NCI-H146 treated with DMSO at 0.1 percent for 48 hours (cell line): ENCODE measurements at regions not wholly inside any gene's neighbourhood (a gene's known extent, or its start where the extent isn't known, plus 50 kb on each side); places are given as distances from the start of the nearest gene placed in this dataset.
"Not testable (repeated sequence)": the region's sequence is repeated elsewhere in the genome, so short reads cannot be mapped to it uniquely, and the experiment has no call there.

Experiments
- DNase-seq: peaks from one replicate; lab custom pipeline; 2025; ENCODE audit not compliant: unreplicated experiment; lab: John Stamatoyannopoulos, UW

DNA sequence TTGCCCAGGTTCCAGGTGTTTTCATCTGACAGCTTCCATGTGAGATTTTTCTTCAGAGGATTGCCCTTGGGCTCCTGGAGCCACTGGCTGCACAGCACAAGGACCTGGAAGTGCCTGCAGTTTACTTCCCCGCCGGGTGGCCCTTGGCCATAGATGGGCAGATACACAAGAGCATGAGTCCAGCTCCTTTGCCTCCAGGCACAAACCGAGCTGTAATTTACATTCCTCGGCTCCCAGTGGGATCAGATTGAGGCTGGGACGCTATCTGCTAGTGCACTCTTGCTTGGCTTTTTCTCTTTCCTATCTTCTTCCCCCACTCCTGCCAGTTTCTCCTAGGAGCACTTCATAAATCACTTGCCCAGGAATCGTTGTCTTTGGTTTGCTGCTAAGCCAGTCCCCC is 85.4 kb upstream of the RALY start:
- DNase-seq = no peak

DNA sequence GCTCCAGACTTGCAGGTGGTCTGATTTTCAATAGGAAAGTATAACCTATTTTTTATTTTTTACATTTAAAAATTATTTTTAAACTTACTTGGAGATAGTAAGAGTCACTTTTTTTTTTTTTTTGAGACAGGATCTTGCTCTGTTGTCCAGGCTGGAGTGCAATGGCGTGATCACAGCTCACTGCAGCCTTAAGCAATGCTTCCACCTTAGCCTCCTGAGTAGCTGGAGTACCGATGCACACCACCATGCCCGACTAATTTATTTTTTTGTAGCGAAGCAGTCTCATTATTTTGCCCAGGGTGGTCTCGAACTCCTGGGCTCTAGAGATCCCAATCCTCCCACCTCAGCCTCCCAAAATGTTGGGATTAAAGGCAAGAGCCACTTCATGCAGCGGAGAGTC is 84.8 kb upstream of the RALY start:
- no peak for DNase-seq

DNA sequence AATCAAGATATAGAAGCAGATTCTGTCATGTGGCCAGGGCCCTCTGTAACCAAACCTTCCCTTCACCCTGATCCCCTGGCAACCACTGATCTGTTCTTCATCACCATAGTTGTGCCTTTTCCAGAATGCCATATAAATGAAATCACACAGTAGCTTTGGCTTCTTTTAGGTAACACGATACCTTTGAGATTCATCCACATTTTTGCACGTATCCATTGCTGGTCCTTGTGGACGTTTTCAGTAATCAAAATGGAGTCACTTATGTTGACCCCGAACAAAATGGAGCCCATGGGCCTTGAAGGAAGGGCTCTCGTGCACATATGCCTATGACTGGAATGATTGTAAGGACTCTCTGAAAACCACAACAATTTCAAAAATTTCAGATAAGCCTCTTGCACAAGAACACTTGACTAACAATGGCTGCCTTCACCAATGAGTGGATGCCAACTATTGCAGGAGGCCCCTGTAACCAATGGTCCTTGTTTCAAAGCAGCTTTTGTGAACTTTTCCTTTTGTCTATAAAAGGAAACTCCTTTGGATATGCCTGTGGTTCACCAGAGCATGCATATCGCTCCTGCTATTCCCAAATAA is 84.3 kb upstream of the RALY start:
- DNase-seq = no peak

DNA sequence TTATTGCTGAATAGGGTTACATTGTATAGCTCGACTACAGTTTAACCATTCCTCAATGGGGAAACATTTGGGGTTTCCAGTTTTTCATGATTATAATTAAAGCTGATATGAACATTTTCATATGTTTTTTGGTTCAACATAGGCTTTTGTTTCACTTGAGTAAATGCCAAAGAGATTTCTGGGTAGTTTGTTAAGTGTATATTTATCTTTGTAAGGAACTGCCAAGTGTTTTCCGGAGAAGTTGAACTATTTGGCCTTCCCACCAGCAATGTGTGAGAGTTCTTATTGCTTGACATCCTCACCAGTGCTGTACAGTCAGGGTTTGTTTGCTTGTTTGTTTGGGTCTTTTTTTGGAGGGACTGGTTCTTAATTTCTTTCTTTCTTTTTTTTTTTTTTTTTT is 83.7 kb upstream of the RALY start:
- DNase-seq = no peak

DNA sequence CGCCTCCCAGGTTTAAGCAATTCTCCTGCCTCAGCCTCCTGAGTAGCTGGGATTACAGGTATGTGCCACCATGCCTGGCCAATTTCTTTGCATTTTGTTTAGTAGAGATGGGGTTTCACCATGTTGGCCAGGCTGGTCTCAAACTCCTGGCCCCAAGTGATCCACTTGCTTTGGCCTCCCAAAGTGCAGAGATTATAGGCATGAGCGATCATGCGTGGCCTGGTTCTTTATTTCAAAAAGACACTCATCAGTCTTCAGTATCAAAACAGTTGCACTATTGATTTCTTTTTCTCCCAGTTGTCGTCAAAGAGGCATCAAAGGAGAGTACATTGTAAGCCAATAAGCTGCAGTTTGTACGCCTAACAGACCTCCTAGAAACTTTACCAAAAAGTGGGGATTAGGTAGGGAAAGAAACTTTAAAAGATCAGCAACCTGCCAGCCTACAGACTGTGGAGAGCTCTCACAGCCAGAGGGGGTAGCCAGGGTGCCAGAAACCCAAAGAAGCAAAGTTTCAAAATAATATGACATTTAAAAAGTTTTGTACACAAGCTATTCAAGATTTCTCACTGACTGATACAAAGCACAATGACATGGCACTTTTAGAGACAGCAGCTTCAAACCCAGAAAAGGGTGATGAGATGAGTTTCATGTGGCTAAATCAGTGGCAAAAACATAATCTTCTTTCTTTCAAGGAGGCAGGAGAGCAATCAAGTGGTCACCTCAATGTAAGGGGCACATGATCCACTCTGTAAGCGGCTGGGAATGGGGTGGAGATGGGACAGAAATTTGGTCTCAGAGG is 83.0 kb upstream of the RALY start:
- DNase-seq = no peak

DNA sequence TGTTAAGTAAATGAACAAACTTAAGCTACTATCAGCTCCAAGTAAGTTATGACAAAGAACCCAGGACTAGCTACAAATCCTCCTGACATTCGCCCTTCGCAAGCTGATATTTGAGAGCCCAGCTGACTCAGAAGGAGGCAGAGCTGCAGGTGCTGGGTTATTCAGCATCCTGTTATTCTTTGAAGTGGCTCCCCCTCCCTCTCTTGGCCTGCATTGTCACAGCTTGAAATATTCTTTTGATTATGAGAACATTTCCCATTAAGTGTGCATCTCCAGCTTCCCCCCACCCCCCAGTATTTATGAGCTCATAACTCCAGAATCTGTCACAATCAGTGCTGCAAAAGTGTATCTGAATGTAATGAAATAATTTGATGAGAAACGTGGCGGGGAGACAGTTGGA is 78.8 kb upstream of the RALY start:
- peak; percentile 55 for DNase-seq

DNA sequence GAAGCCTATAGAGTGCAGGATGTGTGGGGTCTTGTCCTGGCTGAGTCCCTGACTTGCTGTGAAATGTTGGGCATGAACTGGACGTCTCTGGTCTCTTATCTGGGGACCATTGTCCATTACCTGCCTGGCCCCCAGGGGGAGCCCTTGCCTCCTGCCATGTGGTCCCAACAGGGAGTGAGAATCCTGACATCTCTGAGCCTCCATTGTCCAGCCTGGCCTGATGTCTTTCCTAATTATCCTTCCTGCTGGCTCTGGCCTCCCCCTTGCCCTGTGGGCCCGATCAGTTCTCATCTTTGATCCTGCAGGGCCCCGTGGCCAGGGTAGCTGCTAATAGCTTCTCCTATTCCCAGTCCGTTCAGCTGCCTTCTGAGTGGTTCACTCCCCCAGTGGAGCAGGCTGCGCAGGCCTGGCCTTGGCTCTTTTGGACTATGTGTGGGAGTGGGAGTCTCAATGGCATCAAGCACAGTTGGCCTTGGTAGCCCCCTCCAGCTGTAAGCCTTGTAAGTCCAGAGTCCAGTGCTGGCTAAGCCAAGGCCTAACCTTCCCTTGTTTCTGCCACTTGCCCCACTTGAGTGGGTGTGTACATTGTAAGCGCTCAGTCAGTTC is 77.9 kb upstream of the RALY start:
- DNase-seq = no peak

DNA sequence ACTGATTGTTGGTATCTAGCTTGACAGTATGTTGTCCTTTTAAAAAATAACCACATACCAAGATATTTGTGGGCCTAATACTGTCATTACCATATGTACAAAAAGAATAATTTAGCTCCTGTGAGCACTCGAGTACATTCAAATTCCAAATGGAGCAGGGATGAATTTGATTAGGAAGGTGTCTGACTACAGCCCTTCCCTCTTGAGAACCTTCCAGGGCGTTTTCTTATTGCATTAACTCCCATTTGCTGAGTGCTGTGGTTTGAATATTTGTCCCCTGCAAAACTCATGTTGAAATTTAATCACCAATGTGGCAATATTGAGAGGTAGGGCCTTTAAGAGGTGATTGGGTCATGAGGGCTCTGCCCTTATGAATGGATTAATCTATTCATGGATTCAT is 76.9 kb upstream of the RALY start:
- no peak for DNase-seq

DNA sequence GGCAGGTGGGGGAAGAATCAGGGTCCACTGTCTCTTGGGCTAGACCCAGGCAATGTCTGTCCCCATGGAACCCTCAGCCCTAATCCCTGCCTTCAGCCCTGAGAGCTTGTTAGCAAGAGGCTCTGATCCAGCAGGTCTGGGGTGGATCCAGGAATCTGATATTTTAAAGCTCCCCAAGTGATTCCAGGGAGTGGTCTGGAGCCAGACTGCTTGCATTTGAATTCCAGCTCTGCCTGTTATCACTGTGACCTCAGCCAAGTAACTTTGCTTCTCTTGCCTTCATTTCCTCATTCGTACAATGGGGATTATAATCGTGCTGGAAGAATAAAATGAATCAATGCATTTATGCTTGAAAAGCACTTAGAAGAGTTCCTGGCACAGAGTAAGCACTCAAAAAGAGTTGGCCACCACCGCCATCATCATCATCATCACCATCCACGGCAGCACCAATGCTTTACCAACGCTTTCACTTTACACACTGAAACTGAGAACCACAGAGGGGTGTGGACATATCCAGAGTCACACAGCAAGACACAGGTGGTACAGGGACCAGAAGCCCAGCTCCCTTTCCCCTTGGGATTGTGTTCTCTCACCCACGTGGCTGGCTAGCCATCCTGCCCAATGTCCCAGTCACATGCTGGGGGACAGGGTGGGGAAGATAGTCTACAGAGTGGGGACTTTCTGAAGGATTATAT is 75.7 kb upstream of the RALY start:
- DNase-seq = no peak

DNA sequence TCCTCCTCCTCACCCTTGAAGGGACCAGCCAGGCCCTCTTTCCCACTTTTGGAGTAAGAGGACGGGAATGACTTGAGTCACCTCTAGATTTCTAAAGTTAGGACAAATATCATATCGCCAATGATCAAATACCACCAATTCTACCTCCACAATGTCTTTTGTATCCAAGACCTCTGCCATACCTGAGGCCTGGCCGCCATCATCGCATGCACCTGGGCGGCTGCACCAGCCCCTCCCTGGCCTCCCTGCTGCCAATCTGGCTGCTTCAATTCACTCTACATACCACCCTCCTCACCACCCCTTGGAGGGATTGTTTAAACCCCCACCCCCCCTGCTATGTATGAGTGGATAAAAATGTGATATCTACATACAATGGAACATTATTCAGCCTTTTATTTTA is 75.0 kb upstream of the RALY start:
- DNase-seq = no peak

DNA sequence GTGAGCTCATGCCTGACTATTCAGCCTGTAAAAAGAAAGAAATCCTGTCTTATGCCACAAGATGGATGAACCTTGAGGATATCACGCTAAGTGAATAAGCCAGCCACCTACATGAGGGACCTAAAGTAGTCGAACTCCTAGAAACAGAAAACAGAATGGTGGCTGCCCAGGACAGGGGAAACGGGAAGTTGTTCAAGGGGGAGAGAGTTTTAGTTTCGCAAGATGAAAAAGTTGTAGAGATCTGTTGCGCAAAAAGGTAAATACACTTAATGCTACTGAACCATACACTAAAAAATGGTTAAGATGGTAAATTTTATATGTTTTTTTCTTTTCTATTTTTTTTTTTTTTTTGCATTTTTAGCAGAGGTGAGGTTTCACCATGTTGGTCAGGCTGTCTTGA is 74.1 kb upstream of the RALY start:
- no peak for DNase-seq

DNA sequence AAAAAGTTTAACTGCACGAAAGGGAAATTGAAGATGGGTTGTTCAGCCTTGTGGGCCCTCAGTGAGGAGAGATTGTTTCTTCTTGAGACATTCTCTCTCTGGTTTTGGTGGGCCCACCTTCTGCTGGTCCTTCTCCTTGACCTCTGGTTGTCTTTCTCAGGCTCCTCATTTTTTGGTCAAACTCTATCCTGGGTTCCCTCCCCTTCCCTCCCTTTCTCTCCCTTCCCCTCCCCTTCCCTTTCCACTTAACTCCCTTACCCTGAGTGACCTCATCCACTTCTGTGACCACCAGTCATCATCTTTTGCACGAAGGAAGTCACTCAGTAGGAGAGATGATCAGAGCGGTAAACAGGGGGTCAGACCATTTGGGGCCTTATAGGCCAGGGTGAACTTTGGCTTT is 71.5 kb upstream of the RALY start:
- no peak for DNase-seq

DNA sequence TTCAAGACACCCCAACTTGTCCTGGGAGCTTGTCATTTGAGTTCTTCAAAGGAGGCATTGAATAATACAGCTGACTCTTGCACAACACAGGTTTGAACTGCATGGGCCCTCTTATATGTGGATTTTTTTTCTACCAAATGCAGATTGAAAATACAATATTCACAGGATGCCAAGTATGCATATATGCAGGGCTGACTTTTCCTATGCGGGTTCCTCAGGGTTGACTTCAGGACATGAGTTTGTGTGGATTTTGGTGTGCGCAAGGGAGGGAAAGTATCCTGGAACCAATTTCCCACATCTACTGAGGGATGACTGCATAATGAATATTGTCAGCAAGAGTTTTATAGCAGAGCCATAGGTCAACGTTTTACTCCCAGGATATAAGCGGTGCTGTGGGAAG is 70.0 kb upstream of the RALY start:
- DNase-seq = no peak

DNA sequence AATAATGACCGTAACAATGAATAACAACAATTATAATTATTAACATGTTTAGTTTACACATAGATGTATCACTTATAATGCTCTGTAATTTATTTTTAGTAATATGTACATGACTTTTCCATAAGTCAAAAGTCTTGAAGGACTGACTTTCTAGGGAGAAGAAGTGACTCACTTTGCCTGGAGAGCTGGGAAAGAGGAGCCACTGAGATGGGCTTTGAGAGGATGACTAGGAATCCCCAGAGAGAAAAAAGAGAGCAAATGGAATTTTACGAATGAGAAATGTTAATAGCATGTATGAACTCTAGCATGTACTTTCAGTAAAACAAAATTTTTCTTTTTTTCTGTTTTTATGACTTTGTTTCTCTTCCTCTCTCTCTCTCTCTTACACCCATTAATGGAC is 67.8 kb upstream of the RALY start:
- DNase-seq = no peak

DNA sequence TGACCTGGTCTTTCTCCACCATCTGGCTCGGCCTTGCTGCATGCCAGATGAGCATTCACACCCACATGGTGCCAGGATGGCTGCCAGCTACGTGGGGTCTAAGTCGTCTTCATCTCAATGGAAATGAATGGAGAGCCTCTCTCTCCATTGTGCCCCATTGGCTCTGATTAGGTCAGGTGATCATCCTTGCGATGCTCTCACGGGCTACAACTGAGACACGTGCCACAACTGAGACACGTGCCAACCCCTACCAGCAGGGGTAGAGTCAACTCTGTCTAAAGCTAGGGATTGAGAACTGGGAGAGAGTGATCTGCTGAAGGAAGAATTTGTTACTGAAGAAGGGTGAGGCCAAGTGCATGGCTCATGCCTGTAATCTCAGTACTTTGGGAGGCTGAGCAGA is 67.3 kb upstream of the RALY start:
- DNase-seq = no peak

DNA sequence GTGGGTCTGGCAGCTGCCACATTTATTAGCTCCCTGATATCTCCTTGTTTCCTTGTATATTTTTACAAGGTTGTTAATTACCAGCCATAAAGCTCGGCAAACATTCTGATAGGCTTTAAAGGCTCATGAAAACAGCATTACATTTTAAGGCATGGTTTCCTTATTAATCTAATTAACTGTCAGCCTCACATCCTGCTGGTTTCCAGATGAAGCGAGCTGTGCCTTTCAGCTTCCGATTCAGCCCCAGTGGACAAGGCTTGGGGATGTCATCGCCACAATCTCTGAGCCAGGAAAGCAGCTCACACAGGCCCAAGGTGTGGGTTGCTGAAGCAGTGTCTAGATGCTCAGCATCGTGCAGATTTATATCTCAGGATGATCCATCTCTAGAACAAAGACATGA is 66.0 kb upstream of the RALY start:
- no peak for DNase-seq

DNA sequence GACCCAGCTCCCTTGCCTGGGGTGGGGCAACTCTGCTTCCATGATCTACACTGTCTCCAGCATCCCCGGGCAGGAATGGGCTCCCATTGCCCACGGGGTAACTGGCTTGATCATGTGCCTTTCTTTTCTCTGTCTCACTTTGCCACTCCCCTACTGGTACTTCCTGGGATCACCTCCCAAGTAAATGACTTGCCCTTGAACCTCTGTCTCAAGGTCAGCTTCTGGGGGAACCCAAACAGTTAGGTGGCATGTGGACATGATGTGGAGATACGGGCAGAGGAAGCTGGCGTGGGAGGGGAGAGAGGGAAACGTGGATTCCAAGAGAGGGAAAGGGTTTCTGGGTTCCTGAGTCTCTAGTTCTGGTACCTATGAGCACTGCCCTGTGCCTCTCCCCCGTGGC is 63.8 kb upstream of the RALY start:
- DNase-seq = no peak

DNA sequence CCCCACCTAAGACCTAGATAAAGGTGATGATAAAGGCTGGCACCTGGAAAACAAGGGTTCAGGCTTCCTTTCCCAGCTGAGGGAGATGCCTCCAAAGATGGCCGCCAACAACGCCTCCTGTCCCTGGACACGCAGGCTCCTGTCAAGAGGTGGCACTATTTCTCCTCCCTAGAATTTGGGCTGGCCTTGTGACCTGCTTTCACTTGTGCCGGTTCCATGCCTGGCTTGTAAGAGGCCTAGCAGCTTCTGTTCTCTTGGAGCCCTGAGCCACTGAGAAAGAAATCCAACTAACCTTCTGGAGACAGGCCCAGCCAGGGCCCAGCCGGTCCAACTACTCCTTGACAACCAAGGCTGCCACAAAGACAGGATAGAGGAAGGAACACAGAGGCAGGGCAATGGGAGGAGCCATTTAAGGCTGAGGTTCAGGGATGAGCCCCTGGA is 60.2 kb upstream of the RALY start:
- DNase-seq = peak; percentile 68

DNA sequence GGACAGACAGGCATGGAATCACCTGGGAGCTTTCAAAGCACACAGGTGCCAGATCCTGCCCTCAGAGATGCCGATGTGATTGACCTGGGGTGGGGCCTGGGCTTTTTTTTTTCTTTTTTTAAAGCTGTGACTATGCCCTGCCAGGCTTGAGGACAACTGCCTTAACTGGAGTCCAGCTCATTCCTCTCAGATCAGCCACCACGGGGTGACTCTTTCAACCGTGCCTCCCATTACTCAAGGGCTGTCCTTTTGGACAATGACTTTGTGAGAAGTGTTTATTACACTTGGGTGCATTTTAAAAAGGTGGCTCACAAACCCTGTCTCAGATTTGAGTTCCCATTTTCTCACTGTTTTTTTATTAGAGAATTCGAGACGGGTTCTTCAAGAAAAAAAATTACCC is 57.1 kb upstream of the RALY start:
- DNase-seq = no peak

DNA sequence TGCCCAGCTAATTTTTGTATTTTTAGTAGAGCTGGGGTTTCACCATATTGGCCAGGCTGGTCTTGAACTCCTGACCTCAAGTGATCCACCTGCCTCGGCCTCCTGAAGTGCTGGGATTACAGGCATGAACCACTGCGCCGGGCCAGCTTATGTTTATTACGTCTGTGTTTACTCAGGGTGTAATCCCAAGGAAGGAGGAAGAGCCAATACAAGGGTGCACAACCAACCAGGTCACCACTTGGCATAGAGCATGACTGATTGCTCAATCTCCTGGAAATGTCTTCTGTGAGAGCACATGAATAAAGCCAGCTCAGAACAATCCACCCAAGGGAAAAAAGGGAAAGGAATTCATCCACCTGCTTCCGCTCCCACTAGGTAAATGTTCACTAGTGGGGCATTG is 54.7 kb upstream of the RALY start:
- DNase-seq = not testable (repeated sequence)

DNA sequence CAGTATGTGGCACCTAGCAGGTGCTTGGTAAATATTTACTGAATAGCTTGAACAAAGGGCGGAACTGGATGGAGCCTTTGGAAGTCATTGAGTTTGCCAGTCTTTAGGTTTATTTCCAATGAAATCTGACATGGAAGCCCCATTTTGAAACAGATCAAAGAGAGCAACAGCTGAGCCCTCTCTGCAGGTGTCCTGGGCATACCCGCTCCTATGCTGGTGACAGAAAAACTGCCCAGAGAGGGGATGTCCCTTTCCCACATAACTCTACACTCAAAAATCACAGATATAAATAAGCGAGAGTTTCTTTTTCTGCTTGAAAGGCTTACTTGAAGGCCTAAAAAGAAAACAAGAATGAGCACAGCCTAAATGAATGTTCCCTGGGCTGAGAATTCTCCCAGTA is 53.0 kb upstream of the RALY start:
- peak; percentile 98 for DNase-seq
